Brain microvascular endothelial cell (primary cell): ENCODE measurements at regions not wholly inside any gene's neighbourhood (a gene's known extent, or its start where the extent isn't known, plus 50 kb on each side); places are given as distances from the start of the nearest gene placed in this dataset.

Source experiments
- DNase-seq: peaks from one replicate; pipeline ENCODE4 v3.0.0-alpha.2; 2020
- H3K27ac ChIP-seq: fragments of 250-450 bp; sonication (Bioruptor Pico); 2 replicates; pipeline ENCODE4 v1.5.1; 2020; ENCODE audit warnings: mild to moderate bottlenecking, moderate library complexity
- H3K27me3 ChIP-seq: fragments of 250-450 bp; sonication (Bioruptor Pico); replicated peaks from 2 replicates; pipeline ENCODE4 v1.5.1; 2020; ENCODE audit warnings: mild to moderate bottlenecking
- H3K36me3 ChIP-seq: fragments of 250-450 bp; sonication (Bioruptor Pico); replicated peaks from 2 replicates; pipeline ENCODE4 v1.5.1; 2020; ENCODE audit warnings: mild to moderate bottlenecking
- H3K4me3 ChIP-seq: 2 replicates; pipeline ENCODE4 v1.5.1; 2011; ENCODE audit warnings: low read depth, mild to moderate bottlenecking, control low read depth, low read length, moderate library complexity
- in situ Hi-C: cut with HindIII; loops from 2 replicates; pipeline ENCODE4 v1.10.0; 2017; ENCODE audit warnings: low sequenced_read_pairs, low pct_ligation_motif_present
- TF ChIP-seq, protein P1 (sequence below): IDR thresholded peaks from 2 replicates; pipeline ENCODE4 v1.5.1; 2011; ENCODE audit warnings: low read depth, mild to moderate bottlenecking, moderate library complexity, low read length, control low read depth, inconsistent platforms; ENCODE audit errors: missing control alignments

- Histone ChIP-seq H3K27me3 (no peaks in the 10 kb centered on the region), H3K36me3 (no peaks in the 10 kb centered on the region), H3K4me3 (no peak overlapping the region), H3K27ac (peak overlapping the region; percentile 52)
- TF ChIP-seq, protein P1, sequence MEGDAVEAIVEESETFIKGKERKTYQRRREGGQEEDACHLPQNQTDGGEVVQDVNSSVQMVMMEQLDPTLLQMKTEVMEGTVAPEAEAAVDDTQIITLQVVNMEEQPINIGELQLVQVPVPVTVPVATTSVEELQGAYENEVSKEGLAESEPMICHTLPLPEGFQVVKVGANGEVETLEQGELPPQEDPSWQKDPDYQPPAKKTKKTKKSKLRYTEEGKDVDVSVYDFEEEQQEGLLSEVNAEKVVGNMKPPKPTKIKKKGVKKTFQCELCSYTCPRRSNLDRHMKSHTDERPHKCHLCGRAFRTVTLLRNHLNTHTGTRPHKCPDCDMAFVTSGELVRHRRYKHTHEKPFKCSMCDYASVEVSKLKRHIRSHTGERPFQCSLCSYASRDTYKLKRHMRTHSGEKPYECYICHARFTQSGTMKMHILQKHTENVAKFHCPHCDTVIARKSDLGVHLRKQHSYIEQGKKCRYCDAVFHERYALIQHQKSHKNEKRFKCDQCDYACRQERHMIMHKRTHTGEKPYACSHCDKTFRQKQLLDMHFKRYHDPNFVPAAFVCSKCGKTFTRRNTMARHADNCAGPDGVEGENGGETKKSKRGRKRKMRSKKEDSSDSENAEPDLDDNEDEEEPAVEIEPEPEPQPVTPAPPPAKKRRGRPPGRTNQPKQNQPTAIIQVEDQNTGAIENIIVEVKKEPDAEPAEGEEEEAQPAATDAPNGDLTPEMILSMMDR: no peak
- in situ Hi-C loops: no loop called here
- DNase-seq: peak; percentile 80
Measured at GRCh38 chr3:72185549-72186399, 400.8 kb upstream of the PROK2 start.

DNA sequence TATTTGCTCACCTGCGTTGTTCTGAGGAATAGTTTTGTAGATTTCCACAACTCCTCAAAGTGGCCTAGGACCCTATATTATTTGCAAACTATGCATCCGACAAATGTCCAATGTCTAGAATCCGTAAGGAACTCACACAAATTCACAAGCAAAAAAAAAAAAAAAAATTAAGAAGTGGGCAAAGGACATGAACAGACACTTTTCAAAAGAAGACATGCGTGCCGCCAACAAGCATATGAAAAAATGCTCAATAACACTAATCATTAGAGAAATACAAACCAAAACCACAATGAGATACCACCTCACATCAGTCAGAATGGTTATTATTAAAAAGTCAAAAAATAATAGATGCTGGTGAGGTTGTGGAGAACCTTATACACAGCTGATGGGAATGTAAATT, 398.5 kb upstream of the PROK2 start:
- H3K27me3 ChIP-seq: no peaks in the 10 kb centered on the region
- TF ChIP-seq, protein P1: no peak
- DNase-seq: no peak
- in situ Hi-C loops: no loop called here
- no peaks in the 10 kb centered on the region for H3K36me3 ChIP-seq
- H3K27ac ChIP-seq: no peak overlapping the region
- H3K4me3 ChIP-seq: no peak overlapping the region

- Histone ChIP-seq H3K27ac (no peak overlapping the region), H3K27me3 (no peaks in the 10 kb centered on the region), H3K36me3 (no peaks in the 10 kb centered on the region), H3K4me3 (no peak overlapping the region)
- in situ Hi-C loops: no loop called here
- TF ChIP-seq, protein P1: no peak
- DNase-seq: no peak
Measured at GRCh38 chr3:72182206-72182605, 397.3 kb upstream of the PROK2 start.

DNA sequence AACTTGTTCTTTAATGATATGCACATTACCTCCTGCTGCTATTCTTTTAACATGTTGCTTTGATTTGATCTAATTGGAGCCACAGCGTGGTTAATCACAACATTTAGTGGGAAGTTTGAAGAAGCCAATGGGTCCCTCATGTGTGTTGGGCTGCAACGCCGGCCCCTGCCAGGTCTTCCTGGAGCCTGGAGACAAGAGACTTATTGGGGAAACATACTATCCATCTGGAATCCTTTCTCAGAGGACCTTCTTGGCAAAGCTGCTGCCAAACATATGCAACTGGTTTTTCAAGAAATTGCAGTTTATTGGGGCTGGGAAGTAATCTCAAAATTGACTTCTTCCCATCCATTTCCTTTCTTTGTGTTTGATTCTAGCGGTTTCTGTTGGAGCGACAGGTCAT, 396.3 kb upstream of the PROK2 start:
- H3K36me3 ChIP-seq: no peaks in the 10 kb centered on the region
- no peaks in the 10 kb centered on the region for H3K27me3 ChIP-seq
- DNase-seq: no peak
- no peak overlapping the region for H3K27ac ChIP-seq
- in situ Hi-C loops: no loop called here
- H3K4me3 ChIP-seq: no peak overlapping the region
- TF ChIP-seq, protein P1: no peak

DNA sequence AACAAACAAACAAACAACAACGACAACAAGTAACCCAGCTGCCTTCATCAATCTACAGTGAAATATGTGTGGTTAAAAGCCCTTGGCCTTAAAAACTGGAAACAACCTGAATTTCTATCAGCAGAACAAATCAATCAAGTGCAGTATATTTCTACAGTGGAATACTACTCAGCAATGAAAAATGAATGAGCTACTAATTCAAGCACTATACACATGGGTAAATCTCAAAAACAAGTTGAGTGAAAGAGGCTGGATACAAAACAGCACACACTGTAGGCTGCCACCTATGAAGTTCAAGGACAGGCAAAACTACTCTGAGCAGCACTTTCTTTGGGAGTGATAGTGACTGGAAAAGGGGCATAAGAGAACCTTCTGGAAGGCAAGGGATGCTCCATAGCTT, 395.5 kb upstream of the PROK2 start:
- TF ChIP-seq, protein P1: no peak
- Histone ChIP-seq H3K4me3 (no peak overlapping the region), H3K27ac (no peak overlapping the region), H3K36me3 (no peaks in the 10 kb centered on the region), H3K27me3 (no peaks in the 10 kb centered on the region)
- DNase-seq: no peak
- in situ Hi-C loops: no loop called here

GRCh38 chr3:72179107-72179464, 394.1 kb upstream of the PROK2 start:
- H3K4me3 ChIP-seq: no peak overlapping the region
- H3K27ac ChIP-seq: no peak overlapping the region
- no peaks in the 10 kb centered on the region for H3K36me3 ChIP-seq
- H3K27me3 ChIP-seq: no peaks in the 10 kb centered on the region
- TF ChIP-seq, protein P1: no peak
- in situ Hi-C loops: no loop called here
- no peak for DNase-seq
